CD14-positive monocyte (primary cell): ENCODE measurements at regions not wholly inside any gene's neighbourhood (a gene's known extent, or its start where the extent isn't known, plus 50 kb on each side); places are given as distances from the start of the nearest gene placed in this dataset.

ENCODE experiments used
- DNase-seq, 3 donors: peaks; one replicate each; pipeline ENCODE4 v3.0.0-alpha.2; 2011 to 2022
- H2AFZ ChIP-seq: 2 replicates; pipeline ENCODE4 v1.6.0; 2012; ENCODE audit warnings: mild to moderate bottlenecking, low read depth, low read length, inconsistent platforms; ENCODE audit not compliant: insufficient read depth, poor library complexity, severe bottlenecking
- H3K27ac ChIP-seq, 2 donors: 1 replicate in 1 of 2; 2 replicates in 1 of 2; pipeline ENCODE4 v1.5.1; 2012 to 2013; ENCODE audit warnings: low read length in 2 of 2, control low read depth in 1 of 2, inconsistent platforms in 1 of 2, low read depth in 1 of 2, mild to moderate bottlenecking in 1 of 2
- H3K27me3 ChIP-seq, 2 donors: one replicate each; pipeline versions ENCODE4 v1.6.0 to v1.6.1; 2011 to 2013; ENCODE audit warnings: low read length in 2 of 2; ENCODE audit not compliant: control insufficient read depth in 2 of 2, insufficient read depth in 2 of 2
- H3K36me3 ChIP-seq, 2 donors: replicated peaks in 1 of 2; 1 replicate in 1 of 2; 2 replicates in 1 of 2; pipeline versions ENCODE4 v1.5.1 to v1.6.1; 2012 to 2013; ENCODE audit warnings: low read length in 2 of 2, control low read depth in 1 of 2, inconsistent platforms in 1 of 2, mild to moderate bottlenecking in 1 of 2; ENCODE audit not compliant: insufficient read depth in 2 of 2, control insufficient read depth in 1 of 2
- H3K4me1 ChIP-seq, 2 donors: 1 replicate in 1 of 2; 2 replicates in 1 of 2; pipeline versions ENCODE4 v1.5.1 to v1.6.1; 2012 to 2013; ENCODE audit warnings: low read length in 2 of 2, control low read depth in 1 of 2, inconsistent platforms in 1 of 2, mild to moderate bottlenecking in 1 of 2, moderate library complexity in 1 of 2; ENCODE audit not compliant: insufficient read depth in 2 of 2, control insufficient read depth in 1 of 2
- H3K4me2 ChIP-seq: replicated peaks from 2 replicates; pipeline ENCODE3; 2012; ENCODE audit warnings: low read length, moderate library complexity, mild to moderate bottlenecking; ENCODE audit not compliant: poor library complexity, severe bottlenecking; ENCODE audit errors: extremely low read depth
- H3K4me3 ChIP-seq, 3 experiments: fragments of 200-600 bp in 1 of 3; sonication (generic) in 1 of 3; replicated peaks in 1 of 3; 1 replicate in 2 of 3; 2 replicates in 1 of 3; pipeline ENCODE4 v1.5.1; 2011 to 2013; ENCODE audit warnings: low read length in 3 of 3, mild to moderate bottlenecking in 3 of 3, control low read depth in 2 of 3, low read depth in 2 of 3, inconsistent platforms in 1 of 3, moderate library complexity in 1 of 3
- H3K79me2 ChIP-seq: 2 replicates; pipeline ENCODE4 v1.6.0; 2012; ENCODE audit warnings: mild to moderate bottlenecking, control low read depth, inconsistent platforms, low read length, moderate library complexity; ENCODE audit not compliant: insufficient read depth
- H3K9ac ChIP-seq: 2 replicates; pipeline ENCODE4 v1.6.0; 2017; ENCODE audit warnings: low read length, mild to moderate bottlenecking; ENCODE audit not compliant: insufficient read depth, poor library complexity, severe bottlenecking
- H3K9me3 ChIP-seq, 2 donors: replicated peaks in 1 of 2; 1 replicate in 1 of 2; 2 replicates in 1 of 2; pipeline versions ENCODE4 v1.5.1 to v1.6.1; 2012 to 2013; ENCODE audit warnings: low read length in 2 of 2, control low read depth in 1 of 2; ENCODE audit not compliant: control insufficient read depth in 1 of 2, insufficient read depth in 1 of 2
- H4K20me1 ChIP-seq: 2 replicates; pipeline ENCODE4 v1.6.0; 2012; ENCODE audit warnings: mild to moderate bottlenecking, low read length, control low read depth, moderate library complexity; ENCODE audit not compliant: insufficient read depth
- H3K27ac Mint-ChIP-seq, 7 donors: one replicate each; pipeline ENCODE4 v1.8.0; 2020; ENCODE audit warnings: mild to moderate bottlenecking in 7 of 7, mixed read lengths in 7 of 7, moderate library complexity in 6 of 7, inconsistent platforms in 2 of 7
- H3K27me3 Mint-ChIP-seq, 3 donors: one replicate each; pipeline ENCODE4 v1.8.0; 2021 to 2022; ENCODE audit warnings: low read depth in 3 of 3, mild to moderate bottlenecking in 3 of 3, mixed read lengths in 3 of 3, moderate library complexity in 3 of 3, inconsistent platforms in 1 of 3
- H3K36me3 Mint-ChIP-seq, 2 donors: one replicate each; pipeline ENCODE4 v1.8.0; 2020; ENCODE audit warnings: mixed read lengths in 2 of 2, inconsistent platforms in 1 of 2, mild to moderate bottlenecking in 1 of 2
- H3K4me1 Mint-ChIP-seq: one replicate; pipeline ENCODE4 v1.8.0; 2020; ENCODE audit warnings: mild to moderate bottlenecking, mixed read lengths
- H3K4me3 Mint-ChIP-seq, 2 donors: one replicate each; pipeline ENCODE4 v1.8.0; 2020; ENCODE audit warnings: mild to moderate bottlenecking in 2 of 2, mixed read lengths in 2 of 2, moderate library complexity in 1 of 2
- H3K9me3 Mint-ChIP-seq, 7 donors: one replicate each; pipeline ENCODE4 v1.8.0; 2020 to 2022; ENCODE audit warnings: mixed read lengths in 7 of 7, mild to moderate bottlenecking in 6 of 7, moderate library complexity in 6 of 7, inconsistent platforms in 2 of 7
- WGBS: methylation state at CpG from one replicate; pipeline ENCODE4 v1.1.5; 2013; ENCODE audit warnings: missing lambda C conversion rate; ENCODE audit not compliant: insufficient coverage; 5-methylcytosine and 5-hydroxymethylcytosine counted together
- intact Hi-C, 2 donors: fragments of 100-400 bp; cut with micrococcal nuclease; formaldehyde crosslinking; loops; one replicate each; pipeline versions ENCODE4 v1.15.0 to v1.15.1; 2023
- TF ChIP-seq, protein P1 (sequence below): fragments of 200-600 bp; IDR thresholded peaks from one replicate; pipeline ENCODE4 v1.8.0; 2022; ENCODE audit warnings: antibody characterized with exemption, mild to moderate bottlenecking

- no peak overlapping the region for H3K27ac Mint-ChIP-seq
- peaks cover 0 to 7% of the 10 kb centered on the region in 2 donors for H3K9me3 ChIP-seq
- H2AFZ ChIP-seq: no peak overlapping the region
- H3K36me3 ChIP-seq: no peaks in the 10 kb centered on the region
- H4K20me1 ChIP-seq: no peaks in the 10 kb centered on the region
- peaks cover 0 to 2% (median 0%) of the 10 kb centered on the region in 3 donors for H3K27me3 Mint-ChIP-seq
- WGBS: no CpG with 5 or more reads among the region's 1 CpG
- TF ChIP-seq, protein P1, sequence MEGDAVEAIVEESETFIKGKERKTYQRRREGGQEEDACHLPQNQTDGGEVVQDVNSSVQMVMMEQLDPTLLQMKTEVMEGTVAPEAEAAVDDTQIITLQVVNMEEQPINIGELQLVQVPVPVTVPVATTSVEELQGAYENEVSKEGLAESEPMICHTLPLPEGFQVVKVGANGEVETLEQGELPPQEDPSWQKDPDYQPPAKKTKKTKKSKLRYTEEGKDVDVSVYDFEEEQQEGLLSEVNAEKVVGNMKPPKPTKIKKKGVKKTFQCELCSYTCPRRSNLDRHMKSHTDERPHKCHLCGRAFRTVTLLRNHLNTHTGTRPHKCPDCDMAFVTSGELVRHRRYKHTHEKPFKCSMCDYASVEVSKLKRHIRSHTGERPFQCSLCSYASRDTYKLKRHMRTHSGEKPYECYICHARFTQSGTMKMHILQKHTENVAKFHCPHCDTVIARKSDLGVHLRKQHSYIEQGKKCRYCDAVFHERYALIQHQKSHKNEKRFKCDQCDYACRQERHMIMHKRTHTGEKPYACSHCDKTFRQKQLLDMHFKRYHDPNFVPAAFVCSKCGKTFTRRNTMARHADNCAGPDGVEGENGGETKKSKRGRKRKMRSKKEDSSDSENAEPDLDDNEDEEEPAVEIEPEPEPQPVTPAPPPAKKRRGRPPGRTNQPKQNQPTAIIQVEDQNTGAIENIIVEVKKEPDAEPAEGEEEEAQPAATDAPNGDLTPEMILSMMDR: no peak
- H3K27ac ChIP-seq: no peak overlapping the region
- no peaks in the 10 kb centered on the region for H3K79me2 ChIP-seq
- intact Hi-C loops: no loop called here
- no peaks in the 10 kb centered on the region for H3K4me1 ChIP-seq
- H3K4me3 ChIP-seq: no peak overlapping the region
- no peak for DNase-seq
- no peaks in the 10 kb centered on the region for H3K4me1 Mint-ChIP-seq
- no peak overlapping the region for H3K9ac ChIP-seq
- H3K4me3 Mint-ChIP-seq: no peak overlapping the region
- no peak overlapping the region for H3K4me2 ChIP-seq
- H3K36me3 Mint-ChIP-seq: no peaks in the 10 kb centered on the region
- H3K27me3 ChIP-seq: no peaks in the 10 kb centered on the region
- peaks cover 2 to 11% (median 6%) of the 10 kb centered on the region in 7 donors for H3K9me3 Mint-ChIP-seq
These were observed 434.7 kb upstream of the ZNF608 start for GRCh38 chr5:125181159-125181558.

- TF ChIP-seq, protein P1: no peak
- Mint-ChIP-seq H3K4me3 (no peak overlapping the region), H3K27ac (no peak overlapping the region), H3K27me3 (peaks cover 0 to 2% (median 0%) of the 10 kb centered on the region in 3 donors), H3K4me1 (no peaks in the 10 kb centered on the region), H3K9me3 (peaks cover 0 to 9% (median 6%) of the 10 kb centered on the region in 7 donors), H3K36me3 (no peaks in the 10 kb centered on the region)
- Histone ChIP-seq H3K27me3 (no peaks in the 10 kb centered on the region), H3K9me3 (peaks cover 0 to 7% of the 10 kb centered on the region in 2 donors), H3K4me3 (no peak overlapping the region), H3K79me2 (no peaks in the 10 kb centered on the region), H3K4me2 (no peak overlapping the region), H4K20me1 (no peaks in the 10 kb centered on the region), H3K9ac (no peak overlapping the region), H3K4me1 (no peaks in the 10 kb centered on the region), H3K27ac (no peak overlapping the region), H3K36me3 (no peaks in the 10 kb centered on the region), H2AFZ (no peak overlapping the region)
- no CpG with 5 or more reads among the region's 1 CpG for WGBS
- DNase-seq: no peak
- intact Hi-C loops: no loop called here
These were observed 435.5 kb upstream of the ZNF608 start for GRCh38 chr5:125181955-125182354.
